Globus pallidus (tissue), 1 donor: ENCODE measurements at regions not wholly inside any gene's neighbourhood (a gene's known extent, or its start where the extent isn't known, plus 50 kb on each side); places are given as distances from the start of the nearest gene placed in this dataset.
"Not testable (repeated sequence)": the region's sequence is repeated elsewhere in the genome, so short reads cannot be mapped to it uniquely, and the experiment has no call there.

ENCODE experiments used
- DNase-seq: peaks from one replicate; pipeline ENCODE4 v3.0.0-alpha.2; 2015; ENCODE audit warnings: low spot score

DNA sequence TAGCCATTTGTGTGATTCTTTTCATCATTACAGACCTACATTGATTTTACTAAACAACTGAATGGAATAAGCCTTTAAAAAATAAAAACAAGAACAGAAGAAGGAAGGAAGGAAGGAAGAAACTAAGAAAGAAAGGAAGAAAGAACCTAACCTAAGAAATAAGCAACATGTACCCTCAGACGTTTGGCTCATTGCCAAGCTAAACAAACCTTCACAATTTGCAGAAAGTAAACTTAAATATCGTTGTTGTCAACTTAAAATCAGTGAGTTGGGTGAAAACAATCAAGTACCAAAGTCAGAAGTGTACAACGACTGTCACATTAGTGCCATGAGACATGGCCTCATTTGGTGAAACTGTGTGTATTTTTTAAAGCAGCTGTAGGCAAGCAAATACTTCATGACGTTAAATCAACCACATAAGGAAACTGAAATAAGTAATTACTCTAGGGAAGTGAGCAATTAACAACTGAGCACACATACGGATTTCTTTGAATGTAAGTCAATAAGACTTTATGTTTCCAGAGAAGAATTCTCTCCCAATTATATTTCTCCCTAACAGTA lies 313.1 kb upstream of the TMPRSS15 start:
- DNase-seq = no peak

DNA sequence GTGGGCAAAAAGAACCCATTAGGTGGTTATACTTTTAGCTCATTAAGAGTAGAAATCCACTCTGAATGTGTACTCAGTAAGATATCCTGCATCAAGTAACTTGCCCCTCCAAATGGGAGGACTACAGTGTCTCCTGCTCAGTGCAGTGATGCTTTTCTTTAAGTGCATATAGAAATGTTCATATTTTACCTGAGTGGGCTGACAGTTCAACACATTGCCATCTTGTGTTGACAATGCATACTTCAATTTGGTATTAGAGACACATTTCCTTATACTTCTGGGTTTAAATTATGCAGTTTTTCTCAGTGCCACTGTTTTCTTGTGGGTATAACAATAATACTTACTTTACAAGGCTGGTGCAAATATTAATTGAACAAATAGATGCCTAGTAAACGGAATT lies 318.6 kb upstream of the TMPRSS15 start:
- no peak for DNase-seq

DNA sequence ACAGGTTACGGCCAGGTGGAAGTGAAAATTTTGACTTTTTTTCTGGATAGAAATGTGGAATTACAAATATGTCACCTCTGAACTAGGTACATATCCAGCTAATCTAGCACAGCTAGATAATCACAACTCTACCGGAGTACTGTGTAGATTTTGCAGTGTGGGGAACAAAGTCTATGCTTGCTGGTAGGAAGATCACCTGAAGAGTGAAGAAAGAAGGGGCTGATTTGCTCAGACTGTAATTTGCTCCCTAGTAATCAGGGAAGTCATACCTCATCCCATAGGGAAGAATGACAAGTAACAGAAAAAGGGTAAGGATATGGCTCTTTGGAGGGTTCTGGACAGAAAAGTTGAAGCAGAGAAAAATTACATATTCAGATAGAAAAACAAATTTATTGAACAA lies 319.6 kb upstream of the TMPRSS15 start:
- DNase-seq = no peak

DNA sequence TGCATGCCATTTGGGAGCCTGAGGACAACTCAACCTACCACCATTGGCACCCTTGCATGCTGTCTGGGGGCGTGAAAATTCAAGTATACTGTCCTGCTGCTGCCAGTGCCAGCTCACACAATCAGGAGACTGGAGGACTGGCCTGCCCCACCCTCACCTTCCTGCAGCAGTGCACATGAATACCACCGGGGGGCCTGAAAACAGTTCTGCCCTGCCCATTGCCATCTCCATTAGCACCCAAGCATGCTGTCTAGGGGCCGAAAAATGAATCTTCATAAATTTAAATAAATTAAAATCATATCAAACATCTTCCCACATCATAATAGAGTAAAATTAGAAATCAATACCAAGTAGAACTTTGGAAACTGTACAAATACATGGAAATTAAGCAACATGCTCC lies 322.1 kb upstream of the TMPRSS15 start:
- no peak for DNase-seq

DNA sequence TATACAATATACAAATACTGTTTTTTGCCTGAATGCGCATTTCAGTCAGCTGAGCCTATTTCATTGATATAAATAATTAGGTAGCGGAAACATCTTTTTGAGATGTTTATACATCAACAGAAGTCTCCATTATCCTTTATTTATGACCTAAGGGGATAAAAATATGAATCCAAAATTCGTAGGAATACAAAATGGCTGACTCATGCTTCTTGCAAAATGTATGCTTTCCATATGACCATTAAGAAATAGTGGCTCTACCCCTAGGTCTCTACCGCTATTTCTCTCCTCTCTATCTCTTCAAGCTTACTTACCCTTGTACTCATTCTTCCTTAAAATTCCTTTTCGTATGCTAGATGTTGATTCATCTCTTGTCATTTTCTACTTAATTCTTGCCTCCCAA lies 338.4 kb upstream of the TMPRSS15 start:
- no peak for DNase-seq

DNA sequence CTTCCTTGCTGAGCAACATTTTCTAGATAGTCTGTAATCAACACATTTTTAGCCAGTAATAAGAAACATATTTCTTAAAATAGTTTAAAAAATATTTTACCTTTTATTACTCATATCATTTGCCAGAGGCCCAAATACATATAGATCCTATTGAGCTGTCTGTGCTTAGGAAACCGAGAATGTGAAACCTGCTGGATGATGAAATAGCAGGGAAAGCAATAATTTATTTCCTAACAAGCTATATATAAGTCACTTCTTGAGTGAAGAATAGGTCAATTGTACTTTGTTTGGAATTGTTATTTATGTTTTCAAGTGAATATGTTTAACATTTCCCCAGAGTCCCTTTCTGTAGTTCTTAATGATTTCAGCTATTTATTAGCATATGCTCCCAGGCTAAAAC lies 339.9 kb upstream of the TMPRSS15 start:
- no peak for DNase-seq

DNA sequence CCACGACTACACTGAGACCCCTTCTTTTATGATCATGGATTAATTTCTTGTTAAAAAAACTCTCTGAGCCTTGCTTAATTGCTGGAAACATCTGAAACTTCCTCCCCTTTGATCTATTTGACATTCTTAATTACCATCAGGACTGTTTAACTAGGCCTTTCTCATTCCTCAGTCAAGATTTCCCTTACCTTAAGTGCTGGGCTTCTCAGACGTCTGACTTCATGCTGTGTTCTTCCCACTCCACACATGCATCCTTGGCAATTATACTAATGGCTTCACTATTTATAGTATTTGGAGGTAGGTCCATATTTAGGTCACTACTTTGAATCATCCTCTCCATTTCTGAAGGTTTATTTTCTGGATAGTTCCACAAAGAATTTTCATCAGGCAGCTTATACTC lies 341.3 kb upstream of the TMPRSS15 start:
- DNase-seq = no peak

DNA sequence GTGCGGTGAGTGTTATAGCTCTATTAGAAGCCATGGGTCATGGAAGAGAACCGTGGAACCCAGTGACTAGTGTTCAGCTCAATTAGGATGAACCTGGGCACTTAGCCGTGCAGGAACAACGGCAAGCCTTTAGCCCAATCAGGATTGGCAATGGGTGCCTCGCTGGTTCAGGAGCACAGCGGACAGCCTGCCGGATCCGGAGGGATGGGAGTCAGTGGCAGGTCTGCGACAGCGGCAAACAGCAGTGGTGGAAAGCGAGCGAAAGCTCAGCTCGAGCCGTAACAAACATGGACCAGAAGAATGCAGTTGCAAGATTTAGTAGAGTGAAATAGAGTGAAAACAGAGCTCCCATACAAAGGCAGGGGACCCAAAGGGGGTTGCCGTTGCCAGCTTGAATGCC lies 349.3 kb upstream of the TMPRSS15 start:
- not testable (repeated sequence) for DNase-seq

DNA sequence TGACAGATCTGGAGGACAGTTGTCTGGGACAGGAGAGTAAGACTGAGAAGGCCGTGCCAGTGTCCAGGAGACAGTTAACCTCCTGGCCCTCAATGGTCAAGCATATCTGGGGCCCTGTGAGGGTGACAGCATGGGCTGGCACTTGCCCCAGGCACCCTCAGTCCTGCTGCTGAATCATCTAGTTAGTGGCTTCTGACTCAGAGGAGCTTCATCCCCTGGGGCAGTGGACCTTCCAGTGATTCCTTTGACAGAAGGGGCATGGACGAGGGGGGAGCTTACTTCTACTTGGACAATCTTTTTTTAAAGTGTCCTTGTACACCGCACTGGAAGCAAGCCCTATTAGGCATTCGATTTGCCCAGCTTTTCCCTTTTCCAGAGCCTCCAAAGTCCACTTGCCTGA lies 352.7 kb upstream of the TMPRSS15 start:
- not testable (repeated sequence) for DNase-seq

DNA sequence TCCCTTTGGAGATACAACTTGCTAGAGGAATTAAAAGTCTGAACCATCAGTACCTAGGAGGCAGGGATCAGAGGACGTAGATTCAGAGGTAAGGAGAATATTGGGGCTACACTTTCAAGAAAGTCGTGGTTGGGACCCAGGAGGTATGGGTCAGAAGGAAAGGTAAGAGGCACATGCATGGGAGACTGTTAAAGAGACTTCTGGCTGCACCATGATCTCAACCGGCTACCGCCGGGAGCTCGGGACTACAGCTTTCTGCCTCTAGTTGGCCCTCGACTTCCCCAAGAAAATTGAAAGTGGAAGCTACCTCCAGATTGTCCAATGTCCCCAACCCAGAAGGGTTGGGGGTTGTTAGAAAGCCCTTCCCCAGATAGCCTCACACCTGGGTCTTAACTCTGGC lies 355.7 kb upstream of the TMPRSS15 start:
- no peak for DNase-seq

DNA sequence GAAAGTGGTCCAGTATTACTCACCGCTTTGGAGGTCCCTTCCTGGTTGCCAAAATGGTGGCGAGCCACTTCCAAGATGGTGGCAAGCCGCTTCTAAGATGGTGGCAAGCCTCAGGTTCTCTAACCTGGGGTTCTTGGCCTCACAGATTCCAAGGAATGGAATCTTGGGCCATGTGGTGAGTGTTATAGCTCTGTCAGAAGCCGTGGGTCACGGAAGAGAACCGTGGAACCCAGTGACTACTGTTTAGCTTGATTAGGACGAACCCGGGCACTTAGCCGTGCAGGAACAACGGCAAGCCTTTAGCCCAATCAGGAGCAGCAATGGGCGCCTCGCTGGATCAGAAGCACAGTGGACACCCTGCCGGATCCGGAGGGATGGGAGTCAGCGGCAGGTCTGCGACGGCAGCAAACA lies 356.2 kb upstream of the TMPRSS15 start:
- DNase-seq = no peak

DNA sequence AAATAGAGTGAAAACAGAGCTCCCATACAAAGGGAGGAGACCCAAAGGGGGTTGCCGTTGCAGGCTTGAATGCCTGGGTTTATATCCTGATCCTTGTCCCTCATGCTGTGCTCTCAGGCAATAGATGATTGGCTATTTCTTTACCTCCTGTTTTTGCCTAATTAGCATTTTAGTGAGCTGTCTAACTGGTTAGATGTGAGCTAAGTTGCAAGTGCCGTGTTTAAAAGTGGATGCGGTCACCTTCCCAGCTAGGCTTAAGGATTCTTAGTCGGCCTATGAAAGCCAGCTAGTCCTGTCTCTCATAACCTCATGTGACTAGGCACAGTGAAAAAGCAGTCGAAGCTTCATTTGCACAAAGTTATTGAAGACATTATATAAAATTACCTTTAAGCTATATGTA lies 356.7 kb upstream of the TMPRSS15 start:
- DNase-seq = no peak

DNA sequence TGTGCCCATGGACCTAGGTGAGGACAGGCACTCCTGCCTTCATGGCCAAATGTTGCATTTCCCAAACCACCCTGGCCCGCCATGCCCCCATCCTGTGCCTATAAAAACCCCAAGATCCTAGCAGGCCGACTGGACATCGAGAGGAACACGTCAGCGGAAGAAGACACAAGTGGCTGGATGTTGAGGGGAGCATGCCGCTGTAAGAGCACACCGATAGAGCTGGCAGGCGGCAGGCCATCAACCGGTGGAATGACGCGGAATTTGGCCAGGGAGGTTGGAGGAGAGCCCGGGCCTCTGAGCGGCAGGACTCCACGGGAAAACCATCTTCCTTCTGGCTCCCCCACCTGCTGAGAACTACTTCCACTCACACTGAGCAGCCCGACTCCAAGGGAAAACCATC lies 361.1 kb upstream of the TMPRSS15 start:
- DNase-seq = no peak

DNA sequence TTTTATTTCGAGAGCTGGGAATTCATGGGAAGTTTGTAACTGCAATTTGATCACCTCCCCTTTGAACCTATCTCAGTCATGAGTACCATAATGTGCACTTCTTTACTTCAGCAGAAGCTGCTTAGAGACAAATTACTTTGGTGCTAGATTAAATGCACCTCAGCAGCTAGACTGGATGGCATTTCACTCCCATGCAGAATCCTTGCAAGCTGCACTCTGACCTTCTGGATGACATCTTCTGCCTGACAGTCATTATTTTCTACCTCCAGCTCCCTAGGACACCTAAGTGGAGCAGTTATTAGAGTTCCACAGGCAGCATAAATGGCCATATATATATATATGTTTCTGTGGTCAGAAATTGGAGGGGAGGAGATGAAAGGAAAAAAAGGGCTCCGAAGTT lies 366.0 kb upstream of the TMPRSS15 start:
- no peak for DNase-seq

DNA sequence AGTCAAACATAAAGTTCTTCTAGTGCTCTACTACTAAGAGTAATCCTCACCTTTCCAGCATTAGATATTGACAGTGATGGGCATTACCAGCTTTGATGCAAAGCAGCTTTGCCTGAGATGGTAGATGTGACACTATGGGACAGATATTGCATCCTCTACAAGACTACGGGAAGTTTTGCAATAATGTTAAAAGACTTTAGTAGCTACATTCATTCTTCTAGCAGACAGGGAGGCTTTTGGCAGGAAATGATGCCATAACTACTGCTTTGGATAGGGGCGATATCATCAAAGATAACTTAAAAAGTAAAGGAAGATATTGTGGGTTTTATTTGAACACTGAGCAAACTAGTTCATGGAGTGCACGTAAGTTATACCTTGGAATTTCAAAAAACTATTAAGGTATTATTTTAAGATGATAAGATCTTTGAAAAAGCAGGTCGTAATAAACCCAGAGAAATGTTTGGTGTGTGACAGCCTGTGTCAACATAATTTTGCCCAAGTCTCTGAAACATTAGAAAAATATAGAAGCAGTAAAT lies 368.3 kb upstream of the TMPRSS15 start:
- DNase-seq = no peak

DNA sequence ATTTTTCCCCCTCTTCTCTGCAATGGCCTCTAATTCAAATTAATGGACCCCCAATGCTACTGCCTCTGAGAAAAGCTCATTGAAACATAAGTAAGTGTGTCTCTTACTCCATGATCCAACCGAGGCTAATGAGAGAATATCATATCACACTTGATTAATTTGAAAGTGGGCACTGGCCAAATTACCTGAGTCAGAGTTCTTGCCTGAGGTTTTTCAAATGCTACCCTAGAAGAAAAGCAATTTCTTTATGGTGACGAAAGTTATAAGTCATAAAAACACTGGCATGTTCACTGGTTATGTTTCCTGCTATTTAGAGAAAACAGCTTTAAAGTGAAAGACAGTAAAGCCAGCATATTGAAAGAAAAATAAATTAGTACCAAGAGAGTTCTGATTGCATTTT lies 368.8 kb upstream of the TMPRSS15 start:
- no peak for DNase-seq

DNA sequence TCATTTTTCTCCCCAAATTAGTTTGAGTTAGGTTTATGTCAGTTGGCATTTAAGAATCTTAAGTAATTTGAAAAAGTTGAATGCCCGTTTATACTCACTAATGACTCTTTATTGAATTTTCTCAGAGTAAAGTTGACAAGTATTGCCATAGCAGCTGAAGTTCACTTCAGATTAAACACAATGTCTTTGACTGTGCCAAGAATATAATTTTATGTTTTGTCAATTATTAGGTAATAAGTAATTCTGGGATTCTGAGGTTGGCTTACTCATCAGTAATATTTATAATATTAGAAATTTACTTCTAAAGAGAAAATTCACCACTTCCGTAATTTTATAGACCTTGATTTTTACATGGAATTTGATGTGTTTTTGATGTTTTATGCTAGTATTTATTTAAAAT lies 369.3 kb upstream of the TMPRSS15 start:
- DNase-seq = no peak

DNA sequence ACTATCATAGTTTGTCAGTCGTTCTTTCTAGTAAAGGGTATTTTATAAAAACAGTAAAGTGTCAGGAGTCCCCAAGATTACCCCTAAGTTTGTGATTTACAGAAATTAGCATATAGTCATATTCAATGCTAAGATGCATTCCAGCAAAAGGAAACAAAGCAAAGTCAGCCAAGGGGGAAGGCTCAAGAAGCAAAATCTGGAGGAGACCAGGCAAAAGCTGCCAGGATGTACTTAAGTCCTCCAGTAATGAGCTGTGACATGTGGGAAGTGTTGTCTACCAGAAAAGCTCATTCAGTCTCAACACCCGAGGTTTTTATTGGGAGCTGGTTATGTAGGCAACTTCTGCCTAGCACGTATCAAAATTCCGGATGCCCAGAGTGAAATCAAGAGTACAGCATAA lies 373.4 kb upstream of the TMPRSS15 start:
- no peak for DNase-seq

DNA sequence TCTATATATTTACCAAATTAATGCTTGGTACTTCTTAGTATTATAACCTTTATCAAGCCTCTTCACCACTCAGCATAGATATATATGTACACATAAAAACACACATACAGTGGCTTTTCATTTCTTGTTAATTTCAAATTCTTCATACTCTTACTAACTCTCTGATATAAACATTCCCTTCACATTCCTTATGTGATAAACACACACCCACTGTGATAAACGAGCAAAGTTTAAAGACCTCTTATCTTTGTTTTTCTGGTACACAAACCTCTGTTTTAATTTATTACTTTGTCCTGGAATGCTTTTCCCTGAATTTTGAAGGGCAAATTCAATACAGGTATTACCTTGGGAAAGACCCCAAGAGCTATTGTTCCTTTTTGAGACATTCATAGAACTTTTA lies 379.1 kb upstream of the TMPRSS15 start:
- no peak for DNase-seq

DNA sequence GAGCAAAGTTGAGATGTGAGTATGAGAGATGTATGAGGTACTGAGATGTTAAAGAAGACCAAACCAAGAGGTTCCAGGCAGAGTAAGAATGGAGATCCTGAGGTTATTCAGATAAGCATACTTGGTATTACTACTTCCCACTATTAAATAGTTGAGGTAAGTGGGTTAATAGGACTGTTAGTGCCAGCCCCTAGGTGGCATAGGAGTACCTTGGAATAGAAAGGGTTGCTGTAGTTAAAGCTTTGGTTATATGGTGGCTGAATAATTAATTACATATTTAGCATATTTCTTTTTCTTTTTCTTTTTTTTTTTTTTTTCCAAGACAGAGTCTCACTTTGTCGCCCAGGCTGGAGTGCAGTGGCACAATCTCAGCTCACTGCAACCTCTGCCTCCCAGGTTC lies 397.9 kb upstream of the TMPRSS15 start:
- DNase-seq = no peak

DNA sequence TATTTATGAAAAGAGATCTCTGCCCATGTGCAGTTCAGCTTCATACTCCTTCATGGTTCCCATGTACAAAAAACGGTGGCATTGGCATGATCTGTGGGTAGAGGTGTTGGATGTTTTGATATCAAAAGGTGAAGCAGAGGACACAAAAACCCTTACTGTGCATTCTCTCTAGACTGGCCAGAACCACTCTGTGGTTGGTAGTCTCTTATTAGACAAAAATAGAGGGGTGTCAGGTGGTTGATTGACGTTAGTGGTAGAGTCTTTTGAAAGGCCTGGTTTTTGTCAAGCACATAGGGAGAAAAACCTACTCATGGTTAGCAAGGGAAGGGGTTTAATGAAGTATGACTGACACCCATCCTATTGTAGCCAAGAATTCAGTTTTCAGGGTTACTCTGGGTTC lies 400.0 kb upstream of the TMPRSS15 start:
- no peak for DNase-seq

DNA sequence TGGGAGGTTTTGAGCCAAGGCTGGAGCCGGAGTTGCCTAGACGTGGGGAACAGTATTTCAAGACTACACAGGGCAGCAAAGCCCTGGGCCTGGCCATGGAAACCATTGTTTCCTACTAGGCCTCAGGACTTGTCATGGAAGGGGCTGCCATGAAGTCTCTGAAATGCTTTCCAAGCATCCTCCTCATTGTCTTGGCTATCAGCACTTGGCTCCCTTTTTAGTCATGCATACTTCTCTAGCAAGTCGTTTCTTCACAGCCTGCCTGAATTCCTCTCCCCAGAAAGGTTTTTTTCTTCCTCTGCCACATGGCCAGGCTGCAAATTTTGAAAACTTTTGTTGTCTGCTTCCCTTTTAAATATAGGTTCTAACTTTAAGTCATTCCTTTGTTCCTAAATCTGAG lies 406.6 kb upstream of the TMPRSS15 start:
- no peak for DNase-seq

DNA sequence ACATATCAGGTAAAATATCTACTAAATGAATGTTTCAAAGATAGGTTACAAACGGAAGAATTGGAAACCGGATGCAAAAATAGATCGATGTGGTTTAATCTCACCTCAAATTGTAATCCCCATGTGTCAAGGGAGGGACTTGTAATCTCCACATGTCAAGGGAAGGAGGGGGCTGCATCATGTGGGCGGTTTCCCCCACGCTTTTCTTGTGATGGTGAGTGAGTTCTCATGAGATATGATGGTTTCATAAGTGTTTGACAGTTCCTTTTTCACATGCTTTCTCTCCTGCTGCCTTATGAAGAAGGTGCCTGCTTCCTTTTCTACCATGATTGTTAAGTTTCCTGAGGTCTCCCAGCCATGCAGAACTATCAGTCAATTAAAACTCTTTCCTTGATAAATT lies 408.7 kb upstream of the TMPRSS15 start:
- no peak for DNase-seq

DNA sequence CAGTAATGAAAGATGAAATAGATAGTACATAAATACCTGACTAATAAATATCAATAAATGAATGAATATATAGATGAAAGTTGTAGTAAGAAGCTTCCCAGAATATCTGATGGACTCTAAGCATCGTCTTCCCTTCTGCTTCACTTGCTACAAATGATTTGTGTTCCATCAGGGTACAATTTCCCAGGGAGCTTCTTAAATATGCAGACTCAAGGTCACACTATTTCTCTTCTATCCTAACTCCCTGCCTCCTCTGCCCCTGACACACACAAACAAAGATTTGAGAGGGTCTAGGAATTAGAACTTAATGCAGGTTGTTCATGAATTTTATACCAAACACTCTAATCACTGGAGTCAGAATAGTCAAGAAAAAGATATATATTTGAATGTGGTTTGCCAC lies 415.9 kb upstream of the TMPRSS15 start:
- no peak for DNase-seq

DNA sequence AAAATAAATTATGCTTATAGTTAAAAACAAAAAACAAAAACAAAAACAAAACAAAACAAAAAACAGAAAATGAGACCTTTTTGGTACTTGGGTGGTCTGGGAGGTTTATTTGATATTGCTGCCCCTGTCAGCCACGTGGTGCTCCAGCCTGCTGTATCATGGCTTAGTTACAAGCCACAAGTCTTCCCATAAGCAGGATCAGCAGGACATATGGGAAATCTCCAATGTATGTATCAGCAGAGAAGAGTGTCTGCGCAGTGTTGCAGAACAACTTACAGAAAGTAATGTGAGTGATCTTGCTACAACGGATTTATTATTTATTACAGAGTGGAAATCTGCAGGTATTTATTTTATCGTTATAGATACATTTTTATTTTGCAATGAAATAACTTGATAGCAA lies 423.0 kb upstream of the TMPRSS15 start:
- no peak for DNase-seq
